Ovary (tissue), 7 donors: ENCODE measurements at regions not wholly inside any gene's neighbourhood (a gene's known extent, or its start where the extent isn't known, plus 50 kb on each side); places are given as distances from the start of the nearest gene placed in this dataset.

Source experiments
- DNase-seq, 5 donors: peaks; one replicate each; pipeline ENCODE4 v3.0.0-alpha.2; 2019 to 2020
- H3K27ac ChIP-seq, 2 donors: fragments of 200-600 bp; one replicate each; pipeline versions ENCODE4 v1.5.1 to v1.8.0; 2019 to 2022
- H3K27me3 ChIP-seq: fragments of 200-600 bp; one replicate; pipeline ENCODE4 v1.8.0; 2022
- H3K36me3 ChIP-seq: fragments of 200-600 bp; sonication (generic); one replicate; pipeline ENCODE4 v1.5.1; 2019
- H3K4me1 ChIP-seq: one replicate; pipeline ENCODE4 v1.8.1; 2013; ENCODE audit warnings: mild to moderate bottlenecking, moderate library complexity; ENCODE audit not compliant: insufficient read depth
- H3K4me3 ChIP-seq: fragments of 200-600 bp; sonication (generic); one replicate; pipeline ENCODE4 v1.5.1; 2017
- H3K9me3 ChIP-seq, 2 donors: fragments of 200-600 bp in 1 of 2; sonication (generic) in 1 of 2; one replicate each; pipeline versions ENCODE4 v1.5.1 to v1.8.1; 2013 to 2019; ENCODE audit warnings: mild to moderate bottlenecking in 1 of 2, moderate library complexity in 1 of 2
- EP300 ChIP-seq: sonication (generic); formaldehyde crosslinking; IDR thresholded peaks from one replicate; pipeline ENCODE4 v1.6.1; 2017; ENCODE audit warnings: antibody characterized with exemption
- POLR2A ChIP-seq: fragments of 450-650 bp; IDR thresholded peaks from one replicate; pipeline ENCODE4 v1.6.1; 2017; ENCODE audit warnings: antibody characterized with exemption, mild to moderate bottlenecking, moderate library complexity
- WGBS, 3 donors: extraction: QIAGEN DNeasy Blood & Tissue Kit in 1 of 3; methylation state at CpG; one replicate each; pipeline versions ENCODE4 v1.1.5 to v1.1.7; 2013 to 2017; 5-methylcytosine and 5-hydroxymethylcytosine counted together
- intact Hi-C, 4 donors: fragments of 100-400 bp; cut with DNase I; formaldehyde crosslinking; loops; one replicate each; pipeline versions ENCODE4 v1.11.0 to v1.15.1; 2022 to 2023
- TF ChIP-seq, protein P1 (sequence below), 3 donors: fragments of 450-650 bp in 2 of 3; fragments of 200-600 bp in 1 of 3; IDR thresholded peaks; one replicate each; pipeline versions ENCODE4 v1.5.1 to v1.8.0; 2016 to 2022; ENCODE audit warnings: antibody characterized with exemption in 3 of 3, mild to moderate bottlenecking in 1 of 3
- donor health status: DM: no; HTN: no; CAD: no; lungs with moderate emphysema.
- donor health status: DM: no; HTN: no; CAD: no.
- donor health status: Bipolar disorder and iron deficiency.
- donor health status: DM: no; HTN: no; CAD: no.
- donor health status: DM: yes; HTN: yes; CAD: no.

DNA sequence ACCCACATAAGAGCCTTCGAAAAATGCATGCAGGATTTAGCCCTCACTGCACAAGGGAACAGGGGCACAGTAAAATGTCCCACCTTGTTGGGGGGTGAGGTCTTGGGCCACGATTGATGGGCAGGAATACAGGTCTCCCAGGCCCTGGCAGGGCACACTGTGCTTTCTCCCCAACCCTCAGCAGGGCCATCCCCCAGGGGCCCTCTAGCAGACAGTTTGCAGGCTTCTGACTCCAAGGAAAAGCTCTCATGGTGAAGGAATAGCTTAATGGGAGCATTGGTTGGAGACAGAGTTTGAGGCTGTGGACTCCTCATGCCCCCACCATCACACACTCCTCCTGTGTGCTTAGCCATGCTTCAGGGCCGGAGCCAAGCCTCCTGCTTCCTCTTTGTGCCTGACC lies 484.6 kb downstream of the ZNF536 start:
- Histone ChIP-seq H3K27me3 (no peaks in the 10 kb centered on the region), H3K4me1 (no peaks in the 10 kb centered on the region), H3K27ac (no peak overlapping the region), H3K36me3 (no peaks in the 10 kb centered on the region), H3K9me3 (no peaks in the 10 kb centered on the region), H3K4me3 (no peak overlapping the region)
- 86 to 93% (median 91%) methylated on average over 3 of the region's 3 CpGs for WGBS, 3 donors
- intact Hi-C loops = no loop called here
- no peak for DNase-seq
- no peak for TF ChIP-seq POLR2A

DNA sequence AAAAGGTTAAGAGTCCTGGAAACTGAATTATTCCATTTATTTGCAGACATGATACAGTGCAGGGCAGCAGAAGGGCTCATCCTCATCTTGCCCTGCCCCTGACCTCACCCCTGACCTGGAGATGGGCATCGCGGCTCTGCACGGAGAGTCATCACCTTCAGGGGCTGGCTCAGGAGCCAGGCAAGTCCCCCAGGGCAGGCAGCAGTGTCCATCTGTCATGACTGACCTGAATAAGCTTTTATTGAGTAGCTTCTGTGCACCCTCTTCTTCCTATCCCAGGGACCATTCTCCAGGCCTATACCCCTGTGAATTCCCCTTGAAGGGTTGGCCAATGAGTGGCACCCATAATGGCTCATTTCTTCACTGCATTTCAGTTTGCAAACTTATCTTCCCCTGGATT lies 484.2 kb downstream of the ZNF536 start:
- Histone ChIP-seq H3K27me3 (no peaks in the 10 kb centered on the region), H3K9me3 (no peaks in the 10 kb centered on the region), H3K4me1 (no peaks in the 10 kb centered on the region), H3K4me3 (no peak overlapping the region), H3K27ac (no peak overlapping the region), H3K36me3 (no peaks in the 10 kb centered on the region)
- WGBS, 3 donors = 55 to 71% (median 65%) methylated on average over 3 of the region's 3 CpGs
- TF ChIP-seq, protein P1, sequence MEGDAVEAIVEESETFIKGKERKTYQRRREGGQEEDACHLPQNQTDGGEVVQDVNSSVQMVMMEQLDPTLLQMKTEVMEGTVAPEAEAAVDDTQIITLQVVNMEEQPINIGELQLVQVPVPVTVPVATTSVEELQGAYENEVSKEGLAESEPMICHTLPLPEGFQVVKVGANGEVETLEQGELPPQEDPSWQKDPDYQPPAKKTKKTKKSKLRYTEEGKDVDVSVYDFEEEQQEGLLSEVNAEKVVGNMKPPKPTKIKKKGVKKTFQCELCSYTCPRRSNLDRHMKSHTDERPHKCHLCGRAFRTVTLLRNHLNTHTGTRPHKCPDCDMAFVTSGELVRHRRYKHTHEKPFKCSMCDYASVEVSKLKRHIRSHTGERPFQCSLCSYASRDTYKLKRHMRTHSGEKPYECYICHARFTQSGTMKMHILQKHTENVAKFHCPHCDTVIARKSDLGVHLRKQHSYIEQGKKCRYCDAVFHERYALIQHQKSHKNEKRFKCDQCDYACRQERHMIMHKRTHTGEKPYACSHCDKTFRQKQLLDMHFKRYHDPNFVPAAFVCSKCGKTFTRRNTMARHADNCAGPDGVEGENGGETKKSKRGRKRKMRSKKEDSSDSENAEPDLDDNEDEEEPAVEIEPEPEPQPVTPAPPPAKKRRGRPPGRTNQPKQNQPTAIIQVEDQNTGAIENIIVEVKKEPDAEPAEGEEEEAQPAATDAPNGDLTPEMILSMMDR (IDR thresholded peaks at IDR 0.05) = no peak
- TF ChIP-seq POLR2A (no peak), EP300 (no peak)
- intact Hi-C loops = no loop called here
- no peak for DNase-seq

DNA sequence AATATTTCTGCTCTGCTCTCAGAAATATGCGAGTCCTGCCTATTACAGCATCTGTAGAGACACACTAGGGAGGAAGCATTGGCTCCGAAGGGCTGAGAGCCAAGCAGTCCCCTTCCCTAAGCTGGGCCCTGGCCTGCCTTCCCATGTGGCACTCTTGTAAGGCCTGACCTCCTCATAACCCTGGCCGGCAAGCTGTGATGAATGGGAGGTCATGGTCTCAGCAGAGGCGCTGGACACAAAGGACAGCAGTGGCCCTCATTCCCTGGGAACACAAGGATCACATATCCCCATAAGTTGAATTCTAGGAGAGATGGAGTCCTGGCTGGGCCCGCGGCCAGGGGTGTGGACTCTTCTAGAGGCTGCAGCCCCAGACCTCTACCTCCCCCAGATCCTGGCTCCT lies 483.3 kb downstream of the ZNF536 start:
- H3K27ac ChIP-seq = no peak overlapping the region
- TF ChIP-seq, protein P1 (IDR thresholded peaks at IDR 0.05) = no peak
- TF ChIP-seq EP300 (no peak), POLR2A (no peak)
- H3K4me3 ChIP-seq = no peak overlapping the region
- H3K36me3 ChIP-seq = no peaks in the 10 kb centered on the region
- intact Hi-C loops = no loop called here
- no peaks in the 10 kb centered on the region for H3K9me3 ChIP-seq
- no peaks in the 10 kb centered on the region for H3K27me3 ChIP-seq
- WGBS, 3 donors = 69 to 70% (median 70%) methylated on average over 6 of the region's 6 CpGs
- DNase-seq = no peak
- no peaks in the 10 kb centered on the region for H3K4me1 ChIP-seq

GRCh38 chr19:30854661-30855060 lies 482.5 kb downstream of the ZNF536 start:
- 91 to 97% (median 91%) methylated on average over 4 of the region's 4 CpGs for WGBS, 3 donors
- no peaks in the 10 kb centered on the region for H3K36me3 ChIP-seq
- no peaks in the 10 kb centered on the region for H3K27me3 ChIP-seq
- no peaks in the 10 kb centered on the region for H3K9me3 ChIP-seq
- no peak for TF ChIP-seq POLR2A
- H3K4me1 ChIP-seq = no peaks in the 10 kb centered on the region
- no peak overlapping the region for H3K4me3 ChIP-seq
- no peak overlapping the region for H3K27ac ChIP-seq
- DNase-seq = no peak
- intact Hi-C loops = no loop called here

- 93 to 96% (median 94%) methylated on average over 1 of the region's 1 CpG for WGBS, 3 donors
- DNase-seq = no peak
These were observed 482.0 kb downstream of the ZNF536 start for GRCh38 chr19:30854207-30854606.

More at GRCh38 chr19:30854207-30854606, 482.0 kb downstream of the ZNF536 start:
- Histone ChIP-seq H3K4me3 (no peak overlapping the region), H3K27me3 (no peaks in the 10 kb centered on the region), H3K27ac (no peak overlapping the region), H3K36me3 (no peaks in the 10 kb centered on the region), H3K9me3 (no peaks in the 10 kb centered on the region), H3K4me1 (no peaks in the 10 kb centered on the region)
- TF ChIP-seq POLR2A (no peak), EP300 (no peak)
- TF ChIP-seq, protein P1 (IDR thresholded peaks at IDR 0.05) = no peak
- intact Hi-C loops = no loop called here
